ENCODE measurements at regions not wholly inside any gene's neighbourhood (a gene's known extent, or its start where the extent isn't known, plus 50 kb on each side); places are given as distances from the start of the nearest gene placed in this dataset.

GRCh38 chr7:153090764-153091163 lies 331.2 kb downstream of the ACTR3B start:
- TF ChIP-seq EZH2 (IDR thresholded peaks at IDR 0.05; ENCODE audit: insufficient read depth, poor library complexity, severe bottlenecking) (no peak), EZH2phosphoT487 (IDR thresholded peaks at IDR 0.05; ENCODE audit: insufficient read depth, low read depth) (no peak)
